ENCODE measurements at regions not wholly inside any gene's neighbourhood (a gene's known extent, or its start where the extent isn't known, plus 50 kb on each side); places are given as distances from the start of the nearest gene placed in this dataset.

DNA sequence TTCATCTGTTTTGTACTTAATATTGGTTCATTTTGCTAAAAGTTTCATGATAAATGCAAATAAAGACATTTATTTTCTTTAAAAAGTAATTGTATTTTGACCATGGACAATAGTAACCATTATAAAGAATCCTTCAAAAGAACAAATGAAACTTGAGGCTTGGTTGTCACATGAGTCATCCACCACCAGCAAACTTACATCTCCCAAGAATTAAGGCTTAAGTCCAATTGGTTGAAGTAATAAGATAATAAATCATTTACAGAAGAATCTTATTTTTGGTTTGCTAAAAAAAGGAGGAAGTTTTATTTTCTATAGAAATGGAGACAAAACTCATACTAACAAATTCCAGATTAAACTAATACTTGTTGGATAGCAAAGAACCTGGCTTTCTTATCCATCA is 84.8 kb upstream of the KITLG start:
- no peak for DNase-seq

DNA sequence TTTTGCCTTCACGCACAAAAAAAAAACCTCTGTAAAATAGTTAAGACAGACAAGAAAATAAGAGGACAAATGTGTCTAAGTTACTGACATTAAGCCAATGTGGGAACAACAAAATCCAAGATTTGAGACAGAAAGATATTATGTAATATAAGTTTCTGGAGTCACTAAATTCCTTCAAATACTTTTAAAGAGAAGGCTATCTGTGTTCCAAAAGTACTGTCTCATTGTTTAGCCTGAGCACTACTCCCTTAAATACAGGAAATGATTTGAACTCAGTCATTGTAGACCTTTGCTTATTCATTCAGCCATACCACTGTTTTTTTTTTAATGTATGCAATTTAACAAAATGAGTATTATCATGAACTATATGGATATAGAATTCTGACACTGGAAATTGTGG is 82.7 kb upstream of the KITLG start:
- DNase-seq, result no peak

DNA sequence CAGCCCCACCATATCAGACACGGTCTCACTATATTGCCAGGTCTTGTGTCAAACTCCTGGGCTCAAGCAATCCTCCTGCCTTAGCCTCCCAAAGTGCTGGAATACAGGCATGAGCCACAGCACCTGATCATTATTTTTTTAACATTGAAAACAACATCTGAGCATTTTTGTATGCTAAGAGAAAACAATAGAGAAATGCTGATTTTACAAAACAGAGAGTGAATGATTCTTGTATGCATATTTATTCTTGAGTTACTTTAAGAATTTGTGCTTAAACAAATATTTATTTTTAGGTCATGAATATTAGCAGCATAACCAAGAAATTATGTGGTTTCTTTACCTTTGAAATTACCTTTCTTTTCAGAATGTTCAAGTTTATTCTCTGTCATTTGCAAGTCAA is 81.8 kb upstream of the KITLG start:
- no peak for DNase-seq

DNA sequence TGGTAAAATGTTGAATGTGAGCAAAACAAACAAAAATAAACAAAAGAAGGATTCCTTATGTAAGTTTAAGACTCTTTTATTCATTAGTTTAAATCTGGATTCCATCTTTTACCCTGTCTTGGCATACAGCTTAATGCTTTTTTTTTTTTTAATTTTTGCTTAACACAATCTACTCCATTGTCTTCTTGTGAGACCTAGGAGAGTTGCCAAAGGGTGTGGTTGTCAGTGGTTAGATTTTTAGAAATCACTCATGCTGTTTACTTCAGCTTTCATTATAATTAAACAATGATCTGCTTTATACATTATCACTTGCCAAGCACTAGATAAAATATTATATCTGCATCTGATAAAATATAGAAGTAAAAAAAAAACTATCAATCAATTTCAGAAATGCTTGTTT is 77.7 kb upstream of the KITLG start:
- DNase-seq, result no peak

DNA sequence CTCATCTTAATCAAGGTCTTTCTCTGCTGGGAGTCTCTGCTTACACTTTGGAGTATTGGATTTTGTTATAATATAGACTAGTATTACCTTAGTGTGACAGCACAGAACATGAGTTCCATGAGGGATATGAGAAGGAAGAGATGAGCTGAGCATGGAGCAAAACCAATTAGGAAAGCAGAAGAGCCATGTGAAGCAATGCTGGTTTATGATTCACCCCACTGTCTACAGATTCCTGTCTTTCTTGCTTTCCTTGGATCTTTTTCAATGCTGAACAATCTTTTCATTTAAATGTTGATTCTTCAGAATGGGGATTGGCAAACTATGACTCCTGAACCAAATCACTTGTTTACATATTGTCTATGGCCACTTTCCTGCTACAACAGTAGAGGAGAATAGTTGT is 70.4 kb upstream of the KITLG start:
- DNase-seq, result no peak

DNA sequence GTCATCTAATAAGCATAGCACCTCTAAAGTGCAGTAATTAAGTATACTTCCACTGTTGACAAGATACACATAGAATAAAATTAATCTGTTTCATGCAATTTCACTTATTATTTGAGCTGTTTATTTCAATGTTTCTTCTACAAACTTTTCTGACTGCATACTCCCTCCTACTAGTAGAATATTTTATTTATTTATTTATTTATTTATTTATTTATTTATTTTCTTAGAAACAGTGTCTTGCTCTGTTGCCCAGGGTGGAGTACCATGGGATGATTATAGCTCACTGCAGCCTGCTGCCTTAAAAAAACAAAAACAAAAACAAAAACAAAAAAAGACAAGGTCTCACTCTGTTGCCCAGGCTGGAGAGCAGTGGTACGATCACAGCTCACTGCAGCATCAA is 68.4 kb upstream of the KITLG start:
- no peak for DNase-seq

DNA sequence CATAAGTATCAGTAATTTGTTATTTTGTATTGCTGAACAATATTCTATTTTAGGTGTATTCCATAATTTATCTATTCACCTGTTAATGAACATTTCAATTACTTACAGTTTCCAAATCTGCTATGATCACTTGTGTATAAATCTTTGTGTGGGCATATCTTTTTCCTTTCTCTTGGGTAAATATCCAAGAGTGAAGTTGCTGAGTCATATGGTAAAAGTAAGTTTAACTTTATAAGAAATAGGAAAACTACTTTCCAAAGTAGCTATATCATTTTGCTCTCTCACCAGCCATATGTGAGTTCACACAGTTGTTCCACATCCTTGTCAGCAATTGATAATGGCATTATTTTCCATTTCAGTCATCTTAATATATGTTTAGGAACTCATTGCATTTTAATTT is 66.6 kb upstream of the KITLG start:
- no peak for DNase-seq

DNA sequence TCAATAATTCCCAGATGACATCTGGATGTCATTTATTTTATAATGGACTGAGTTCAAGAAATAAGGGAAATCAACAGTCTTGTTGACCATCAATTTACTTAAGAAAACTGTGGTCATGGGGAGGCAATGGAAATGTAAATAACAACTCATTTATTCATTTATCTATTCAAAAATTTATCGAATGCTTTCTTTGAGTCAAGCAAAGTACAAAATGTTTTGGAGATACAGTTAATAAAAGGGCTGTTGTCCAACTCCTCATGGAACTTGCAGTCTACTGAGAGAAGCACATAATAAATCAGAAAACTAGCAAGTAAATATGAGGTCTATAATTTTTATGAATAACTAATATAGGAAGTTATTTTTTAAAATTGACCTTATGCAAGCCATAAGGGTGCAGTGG is 65.5 kb upstream of the KITLG start:
- no peak for DNase-seq

DNA sequence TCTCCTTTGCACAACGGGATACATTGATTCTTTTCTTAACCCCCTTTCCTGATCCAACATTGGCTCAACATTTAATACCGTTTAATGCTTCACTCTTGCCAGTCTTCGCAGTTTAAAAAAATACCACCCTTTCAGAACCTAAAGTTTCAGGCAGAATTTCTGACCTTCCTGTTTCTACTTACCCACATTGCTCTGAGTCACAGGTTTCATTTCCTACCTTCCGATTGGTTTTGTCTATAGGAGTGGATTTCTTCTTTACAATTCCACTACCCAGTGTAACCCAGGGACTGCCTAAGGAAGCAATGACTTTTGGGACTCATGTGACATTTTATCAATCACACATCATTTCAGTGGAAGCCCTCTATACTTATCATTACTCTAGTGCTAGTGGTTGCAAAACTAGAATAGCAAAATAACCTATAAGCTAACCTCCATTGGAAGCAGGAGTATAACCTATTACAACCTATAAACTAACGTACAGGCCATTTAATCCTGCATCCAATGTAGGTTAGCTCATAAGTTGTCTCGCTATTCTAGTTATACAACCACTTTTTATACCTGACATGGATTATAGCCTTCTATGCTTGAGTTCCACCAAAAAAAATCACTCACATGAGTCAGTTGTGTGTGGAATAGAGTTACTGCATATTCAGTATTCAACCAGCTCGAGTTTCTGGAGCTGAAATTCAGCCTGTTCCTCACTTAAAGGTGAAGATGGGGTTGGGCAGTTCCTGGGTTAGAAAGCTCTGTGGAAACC is 64.9 kb upstream of the KITLG start:
- no peak for DNase-seq

DNA sequence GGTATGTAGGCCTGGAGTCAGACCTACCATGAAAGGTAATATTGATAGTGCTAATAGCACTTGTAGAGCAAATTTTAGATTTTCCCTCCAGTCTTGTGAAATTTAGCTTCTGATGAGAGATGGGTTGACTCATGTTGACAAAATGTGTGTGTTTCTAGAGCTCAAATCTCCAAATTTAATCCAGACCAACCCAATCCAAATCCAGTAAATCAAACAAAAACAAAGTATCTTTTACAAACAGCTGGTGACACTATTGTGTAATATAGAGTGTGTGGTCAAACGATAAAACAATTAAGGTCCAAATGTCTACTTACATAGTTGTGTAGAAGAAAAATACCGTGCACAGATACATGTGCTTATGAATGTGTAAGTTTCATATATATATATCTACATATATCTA is 63.4 kb upstream of the KITLG start:
- no peak for DNase-seq

DNA sequence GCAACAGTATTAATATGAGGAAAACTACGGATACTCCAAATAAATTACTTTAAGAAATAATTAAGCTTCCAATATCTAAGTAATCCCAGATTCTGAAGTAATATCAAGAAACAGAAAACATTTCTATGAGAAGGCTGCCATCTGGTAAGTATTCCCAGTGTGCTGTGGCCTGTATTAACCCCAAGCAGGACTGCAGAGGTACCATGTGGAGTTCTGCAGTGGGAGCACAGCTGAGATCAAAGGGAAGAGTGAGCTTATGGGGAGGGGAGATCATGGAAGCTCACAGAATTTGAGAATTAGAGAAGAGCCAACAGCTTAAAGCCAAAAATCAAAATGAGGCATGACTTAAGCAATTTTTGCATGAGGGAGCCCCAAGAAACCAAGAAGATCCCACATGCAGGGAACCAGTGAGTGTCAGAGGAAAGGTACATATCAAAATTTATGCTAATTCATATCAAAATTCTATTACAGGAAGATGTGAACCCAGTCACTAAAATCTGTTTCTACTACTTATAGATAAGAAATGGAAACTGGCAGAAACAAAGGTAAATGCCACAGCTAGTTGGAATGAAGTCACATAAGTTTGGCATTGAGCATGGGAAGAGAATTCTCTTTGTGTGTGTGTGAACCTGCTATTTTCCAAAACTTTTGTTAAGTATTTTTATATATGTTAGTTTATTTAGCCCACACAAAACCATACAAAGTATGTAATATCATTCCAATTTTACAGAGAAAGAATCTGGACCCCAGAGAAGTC is 62.6 kb upstream of the KITLG start:
- no peak for DNase-seq

DNA sequence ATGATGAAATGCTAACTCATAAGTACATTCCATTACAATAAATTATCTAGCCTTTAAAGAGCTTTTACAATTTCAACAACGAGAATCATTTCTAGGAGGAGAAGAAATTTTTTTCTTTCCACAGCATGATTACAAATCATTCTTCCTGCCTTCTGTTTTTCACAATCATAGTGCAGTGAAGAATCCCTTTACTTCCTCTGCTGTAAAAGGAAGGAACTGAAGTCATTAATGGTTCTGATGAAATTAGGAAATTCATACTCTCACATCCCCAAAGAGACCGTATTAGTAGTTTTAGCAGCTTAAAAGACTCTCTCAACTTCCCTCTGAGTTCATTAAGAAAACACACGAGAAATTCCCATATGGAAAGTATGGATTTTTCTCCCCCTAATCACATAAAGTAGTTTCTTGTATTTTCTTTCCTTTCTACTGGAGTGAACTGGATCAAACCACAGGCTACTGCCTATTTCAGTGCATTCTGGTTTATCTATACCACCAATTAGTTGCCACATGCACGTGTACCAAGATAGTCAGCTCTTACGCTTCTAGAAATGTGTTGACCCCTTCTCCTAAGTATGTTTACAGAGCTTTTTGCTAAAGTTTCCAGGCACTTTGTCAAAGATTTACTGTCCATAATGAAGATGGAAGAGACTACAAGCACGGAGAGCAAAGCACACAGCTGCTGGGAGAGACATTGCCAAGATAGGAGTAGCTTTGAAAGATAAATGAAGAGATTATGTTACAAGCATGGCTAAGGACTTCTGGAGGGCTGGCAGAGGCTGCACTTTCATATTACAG is 58.9 kb upstream of the KITLG start:
- DNase-seq, result no peak

DNA sequence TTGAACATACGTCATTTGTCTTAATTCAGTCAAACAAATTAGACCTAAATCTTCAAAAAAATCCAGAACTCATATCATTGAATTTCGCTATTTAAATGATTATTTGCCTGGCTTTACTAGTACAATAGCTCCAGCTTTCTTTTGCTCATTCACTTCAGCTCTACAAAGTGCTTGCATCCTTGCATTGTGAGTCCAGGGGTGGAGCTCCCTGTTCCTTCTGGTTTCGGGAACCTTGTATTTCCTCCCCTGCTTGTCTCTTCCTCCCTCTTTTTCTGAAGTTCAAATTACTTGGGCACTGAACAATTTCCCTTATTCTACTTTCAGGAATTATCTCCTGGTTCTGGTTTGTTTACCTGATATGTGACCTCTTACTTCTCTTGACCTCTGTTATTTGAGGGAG is 58.1 kb upstream of the KITLG start:
- no peak for DNase-seq

DNA sequence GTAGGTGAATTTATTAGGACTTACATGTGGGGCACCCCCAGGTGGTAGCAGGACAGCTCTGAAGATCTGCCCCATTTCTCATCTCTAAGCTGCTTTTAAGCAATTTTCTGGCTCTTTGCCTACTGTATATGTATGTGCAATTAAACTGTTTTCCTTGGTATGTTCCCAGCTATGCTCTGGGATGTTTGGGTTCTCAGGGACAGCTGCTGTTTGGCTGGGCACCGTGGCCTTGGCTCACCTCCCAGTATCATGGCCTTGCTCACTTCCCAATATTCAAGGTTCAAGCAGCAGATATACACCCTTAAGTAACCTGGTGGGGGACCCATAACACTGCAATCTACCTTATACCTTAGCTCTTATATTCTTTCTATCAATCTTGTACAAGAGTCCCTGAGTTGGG is 53.7 kb upstream of the KITLG start:
- DNase-seq, result no peak

DNA sequence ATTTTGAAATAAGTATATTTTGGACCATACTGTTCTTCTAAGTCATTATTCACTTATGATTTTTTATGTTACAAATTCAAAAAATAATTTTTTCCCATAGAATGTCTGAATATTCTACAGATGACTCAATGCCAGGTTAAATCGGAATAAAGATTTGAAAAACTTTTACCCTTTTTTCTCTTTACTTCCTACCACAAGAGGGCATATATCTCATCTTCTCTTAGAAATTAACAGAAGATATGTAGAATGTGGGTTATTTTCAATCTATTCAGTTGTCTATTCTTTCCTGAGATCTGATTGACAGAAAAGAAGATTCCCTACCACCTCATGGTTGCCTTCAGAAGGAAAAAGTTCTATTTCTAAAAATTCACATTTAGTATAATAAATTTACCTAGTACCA is 53.0 kb upstream of the KITLG start:
- no peak for DNase-seq

DNA sequence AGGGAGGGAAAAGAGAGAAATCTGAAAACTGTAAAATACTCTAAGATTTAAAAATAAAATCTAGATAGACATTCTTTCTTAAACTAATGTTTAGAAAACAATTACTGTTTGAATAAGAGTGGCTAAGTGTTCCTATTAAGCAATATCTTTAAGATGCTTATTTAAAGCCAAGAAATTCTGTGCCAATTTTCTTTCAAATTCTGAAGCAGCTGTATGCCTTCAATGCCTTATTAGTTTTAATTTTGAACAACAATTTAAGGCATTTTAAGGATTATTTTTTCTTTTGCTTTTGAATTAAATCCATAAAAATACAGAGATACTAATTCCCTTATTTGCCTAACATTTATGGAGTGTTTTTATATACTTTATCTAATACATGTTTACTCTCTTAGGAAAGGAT is 50.3 kb upstream of the KITLG start:
- no peak for DNase-seq
